ENCODE measurements at regions not wholly inside any gene's neighbourhood (a gene's known extent, or its start where the extent isn't known, plus 50 kb on each side); places are given as distances from the start of the nearest gene placed in this dataset.
"Not testable (repeated sequence)": the region's sequence is repeated elsewhere in the genome, so short reads cannot be mapped to it uniquely, and the experiment has no call there.

DNA sequence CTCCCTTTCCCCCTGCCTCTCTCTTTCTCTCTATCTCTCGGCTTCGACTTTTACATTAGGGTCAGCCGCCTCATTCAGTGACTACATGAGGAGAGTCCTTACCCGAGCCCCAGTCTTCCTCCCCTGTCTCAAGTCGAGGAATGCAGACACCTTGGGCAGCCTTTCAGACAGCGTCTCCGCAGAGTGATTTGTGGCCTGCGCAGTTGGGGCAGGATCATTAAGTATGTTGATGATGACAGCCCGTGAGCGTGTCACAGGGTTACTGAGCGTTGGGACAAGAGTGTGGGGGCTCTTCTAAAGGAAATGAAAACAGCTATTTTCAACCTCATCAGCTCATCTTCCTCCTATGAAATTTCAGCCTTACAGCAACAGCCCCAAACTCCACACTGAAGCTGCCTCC is 312.1 kb upstream of the GATB start:
- Mint-ChIP-seq H3K9me3 (ENCODE audit: low read depth) (peaks cover 3% of the 10 kb centered on the region), H3K4me1 (peaks cover 37% of the 10 kb centered on the region), H3K27ac (no peak overlapping the region), H3K4me3 (no peak overlapping the region), H3K36me3 (ENCODE audit: low read depth) (no peaks in the 10 kb centered on the region), H3K27me3 (no peaks in the 10 kb centered on the region)
- CTCF ChIA-PET, result interaction anchor here (0.6 to 0.7 kb wide), 2 partner anchors 28 to 331 kb away, joined by 3 to 4 read pairs; no protein-coding TSS in a partner anchor
- intact Hi-C loops (cut with DNase I, micrococcal nuclease), result no loop called here
- no peak for ATAC-seq
- no peak for DNase-seq
- POLR2A ChIA-PET, result no interaction called here

DNA sequence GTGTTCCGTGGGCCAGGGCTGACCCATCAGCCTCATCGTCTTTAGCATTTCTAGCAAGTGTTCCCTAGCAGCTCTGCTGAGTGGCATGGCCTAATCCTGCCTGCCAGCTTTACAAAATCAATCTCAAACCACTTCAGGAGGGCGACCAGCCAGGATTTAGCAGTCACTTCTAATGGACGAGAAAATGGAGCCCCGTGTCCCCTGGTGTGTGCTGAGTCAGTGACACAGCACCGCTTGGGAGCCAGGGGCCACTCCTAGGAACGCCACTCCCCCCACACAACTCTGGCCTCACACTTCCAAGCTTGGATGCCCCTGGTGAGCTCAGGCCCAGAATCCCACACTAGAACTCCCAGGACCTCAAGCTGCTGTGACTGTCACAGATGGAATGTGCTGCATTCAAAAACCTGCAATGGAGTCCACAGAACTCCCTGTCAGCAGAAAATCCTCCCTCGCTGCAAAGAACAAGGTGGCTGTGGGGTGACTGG is 311.2 kb upstream of the GATB start:
- peaks cover under 1% of the 10 kb centered on the region for H3K9me3 Mint-ChIP-seq (ENCODE audit: low read depth)
- no peak overlapping the region for H3K27ac Mint-ChIP-seq
- intact Hi-C loops (cut with DNase I, micrococcal nuclease), result no loop called here
- H3K4me3 Mint-ChIP-seq, result no peak overlapping the region
- CTCF ChIA-PET, result no interaction called here
- H3K4me1 Mint-ChIP-seq, result peaks cover 37% of the 10 kb centered on the region
- ATAC-seq (no peak), DNase-seq (no peak)
- no peaks in the 10 kb centered on the region for H3K27me3 Mint-ChIP-seq
- POLR2A ChIA-PET, result no interaction called here
- no peaks in the 10 kb centered on the region for H3K36me3 Mint-ChIP-seq (ENCODE audit: low read depth)

DNA sequence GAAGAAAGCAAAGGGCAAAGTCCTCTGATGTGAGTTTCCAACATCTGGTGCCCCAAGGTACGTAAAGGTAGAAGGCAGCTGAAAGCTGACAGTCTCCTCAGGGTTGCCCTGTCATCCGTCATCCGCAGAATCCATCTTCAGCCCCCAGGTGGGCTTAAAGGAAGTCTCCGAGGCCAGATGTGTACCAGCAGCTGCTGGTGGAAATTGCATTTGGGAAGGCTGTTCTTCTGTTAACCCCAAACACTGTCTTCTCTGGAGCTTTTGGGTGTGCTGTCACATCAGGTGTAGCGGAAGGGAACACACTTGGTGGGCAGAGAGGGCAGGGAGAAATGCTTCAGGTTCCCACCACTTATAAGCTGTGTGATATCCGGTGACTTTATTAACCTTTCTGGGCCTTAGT is 310.0 kb upstream of the GATB start:
- ChIA-PET CTCF (interaction anchor here (0.6 kb wide), 1 partner anchor 158 kb away, joined by 3 read pairs; no protein-coding TSS in a partner anchor), POLR2A (no interaction called here)
- Mint-ChIP-seq H3K9me3 (ENCODE audit: low read depth) (no peaks in the 10 kb centered on the region), H3K27me3 (no peaks in the 10 kb centered on the region), H3K4me1 (peaks cover 37% of the 10 kb centered on the region), H3K4me3 (no peak overlapping the region), H3K27ac (no peak overlapping the region), H3K36me3 (ENCODE audit: low read depth) (no peaks in the 10 kb centered on the region)
- intact Hi-C loops (cut with DNase I, micrococcal nuclease), result no loop called here
- no peak for ATAC-seq
- DNase-seq, result no peak

DNA sequence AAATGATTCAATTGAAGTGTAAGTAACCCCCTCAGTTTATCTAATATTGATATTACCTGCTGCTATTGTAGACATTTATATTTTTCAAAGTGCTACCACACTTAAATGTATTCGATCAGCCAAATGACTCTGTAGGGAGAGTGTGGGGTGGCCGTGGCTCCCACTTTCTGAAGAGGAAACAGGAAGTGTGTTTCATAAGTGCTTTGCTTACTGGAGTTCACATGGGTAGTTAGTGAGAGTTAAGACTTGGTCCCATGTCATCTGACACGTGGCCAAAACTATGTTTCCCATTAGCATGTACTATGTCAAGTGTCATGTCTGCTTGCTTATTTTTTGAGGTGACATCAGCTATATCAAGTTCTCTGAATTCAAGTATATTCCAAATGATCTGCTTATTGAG is 308.1 kb upstream of the GATB start:
- intact Hi-C loops (cut with DNase I, micrococcal nuclease), result no loop called here

DNA sequence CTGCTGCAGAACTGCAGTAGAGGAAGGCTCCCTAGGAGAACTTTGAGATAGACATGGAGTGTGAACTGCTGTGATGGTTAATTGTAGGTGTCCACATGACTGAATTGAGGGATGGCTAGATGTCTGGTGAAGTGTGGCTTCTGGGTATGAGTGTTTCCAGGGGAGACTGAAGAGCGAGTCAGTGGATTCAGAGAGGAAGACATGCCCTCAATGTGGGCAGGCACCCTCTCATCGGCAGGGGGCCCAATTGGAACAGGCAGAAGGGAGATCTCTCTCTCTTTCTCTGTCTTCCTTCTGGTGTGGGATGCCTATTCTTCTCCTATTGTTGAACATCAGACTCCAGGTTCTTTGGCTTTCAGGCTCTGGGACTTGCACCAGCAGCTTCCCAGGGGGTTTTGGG is 304.7 kb upstream of the GATB start:
- ChIA-PET CTCF (interaction anchor here (0.6 kb wide), 1 partner anchor 92 kb away, joined by 3 read pairs; no protein-coding TSS in a partner anchor), POLR2A (no interaction called here)
- H3K4me3 Mint-ChIP-seq, result no peak overlapping the region
- H3K4me1 Mint-ChIP-seq, result peaks cover 40% of the 10 kb centered on the region
- intact Hi-C loops (cut with DNase I, micrococcal nuclease), result no loop called here
- no peaks in the 10 kb centered on the region for H3K36me3 Mint-ChIP-seq (ENCODE audit: low read depth)
- DNase-seq (peak; percentile 35), ATAC-seq (peak; percentile 77)
- H3K27me3 Mint-ChIP-seq, result no peaks in the 10 kb centered on the region
- H3K9me3 Mint-ChIP-seq (ENCODE audit: low read depth), result no peaks in the 10 kb centered on the region
- no peak overlapping the region for H3K27ac Mint-ChIP-seq

More for the DNA sequence above, 308.1 kb upstream of the GATB start:
- no peak overlapping the region for H3K27ac Mint-ChIP-seq
- POLR2A ChIA-PET, result no interaction called here
- DNase-seq (no peak), ATAC-seq (no peak)
- no peaks in the 10 kb centered on the region for H3K27me3 Mint-ChIP-seq
- H3K4me3 Mint-ChIP-seq, result no peak overlapping the region
- no peaks in the 10 kb centered on the region for H3K9me3 Mint-ChIP-seq (ENCODE audit: low read depth)
- peaks cover 38% of the 10 kb centered on the region for H3K4me1 Mint-ChIP-seq
- CTCF ChIA-PET, result no interaction called here
- no peaks in the 10 kb centered on the region for H3K36me3 Mint-ChIP-seq (ENCODE audit: low read depth)

DNA sequence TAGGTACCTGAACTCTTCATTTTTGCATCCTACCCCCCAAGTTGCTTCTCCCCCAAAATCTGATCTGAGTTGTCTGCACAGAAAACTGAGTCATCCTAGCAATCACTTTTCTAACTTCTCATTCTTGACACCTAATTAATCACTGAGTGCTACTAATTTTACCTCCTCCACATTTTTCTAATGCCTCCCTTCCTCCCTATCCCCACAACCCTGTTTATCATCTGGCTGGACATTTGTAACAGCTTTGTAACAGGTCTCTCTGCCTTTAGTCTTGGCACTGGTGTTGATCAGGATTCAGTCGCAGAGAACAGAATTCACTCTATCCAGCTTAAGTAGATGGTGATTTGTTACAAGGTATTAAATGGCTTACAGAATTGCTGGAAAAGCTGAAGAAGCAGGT is 303.9 kb upstream of the GATB start:
- Mint-ChIP-seq H3K9me3 (ENCODE audit: low read depth) (no peaks in the 10 kb centered on the region), H3K27me3 (no peaks in the 10 kb centered on the region), H3K4me1 (peaks cover 40% of the 10 kb centered on the region), H3K27ac (no peak overlapping the region), H3K4me3 (no peak overlapping the region), H3K36me3 (ENCODE audit: low read depth) (no peaks in the 10 kb centered on the region)
- DNase-seq (no peak), ATAC-seq (no peak)
- CTCF ChIA-PET, result interaction anchor here (0.6 to 0.7 kb wide), 2 partner anchors 67 to 93 kb away, joined by 3 read pairs; no protein-coding TSS in a partner anchor
- intact Hi-C loops (cut with DNase I, micrococcal nuclease), result no loop called here
- POLR2A ChIA-PET, result no interaction called here

DNA sequence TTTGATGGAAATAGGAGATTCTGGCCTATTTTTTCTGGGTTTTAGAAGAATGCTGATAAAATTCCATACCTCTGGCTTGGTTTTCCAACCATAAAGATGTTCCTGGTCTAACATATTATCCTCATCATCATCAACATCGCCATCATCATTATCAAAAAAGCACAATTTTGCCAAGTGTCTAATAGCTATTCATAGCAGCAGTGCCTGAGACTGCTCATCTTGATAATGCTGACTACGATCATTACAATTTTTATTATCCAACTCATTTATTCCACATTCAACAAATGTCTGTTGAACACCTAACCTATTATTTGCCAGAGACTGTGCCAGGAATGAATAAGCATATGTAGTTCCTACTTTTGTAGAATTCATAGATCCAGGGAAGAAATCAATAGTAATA is 303.5 kb upstream of the GATB start:
- no peaks in the 10 kb centered on the region for H3K27me3 Mint-ChIP-seq
- H3K4me3 Mint-ChIP-seq, result no peak overlapping the region
- no peaks in the 10 kb centered on the region for H3K9me3 Mint-ChIP-seq (ENCODE audit: low read depth)
- peaks cover 38% of the 10 kb centered on the region for H3K4me1 Mint-ChIP-seq
- intact Hi-C loops (cut with DNase I, micrococcal nuclease), result no loop called here
- H3K36me3 Mint-ChIP-seq (ENCODE audit: low read depth), result no peaks in the 10 kb centered on the region
- ATAC-seq (no peak), DNase-seq (no peak)
- ChIA-PET POLR2A (no interaction called here), CTCF (interaction anchor here (0.7 kb wide), 1 partner anchor 68 kb away, joined by 3 read pairs; no protein-coding TSS in a partner anchor)
- H3K27ac Mint-ChIP-seq, result no peak overlapping the region

DNA sequence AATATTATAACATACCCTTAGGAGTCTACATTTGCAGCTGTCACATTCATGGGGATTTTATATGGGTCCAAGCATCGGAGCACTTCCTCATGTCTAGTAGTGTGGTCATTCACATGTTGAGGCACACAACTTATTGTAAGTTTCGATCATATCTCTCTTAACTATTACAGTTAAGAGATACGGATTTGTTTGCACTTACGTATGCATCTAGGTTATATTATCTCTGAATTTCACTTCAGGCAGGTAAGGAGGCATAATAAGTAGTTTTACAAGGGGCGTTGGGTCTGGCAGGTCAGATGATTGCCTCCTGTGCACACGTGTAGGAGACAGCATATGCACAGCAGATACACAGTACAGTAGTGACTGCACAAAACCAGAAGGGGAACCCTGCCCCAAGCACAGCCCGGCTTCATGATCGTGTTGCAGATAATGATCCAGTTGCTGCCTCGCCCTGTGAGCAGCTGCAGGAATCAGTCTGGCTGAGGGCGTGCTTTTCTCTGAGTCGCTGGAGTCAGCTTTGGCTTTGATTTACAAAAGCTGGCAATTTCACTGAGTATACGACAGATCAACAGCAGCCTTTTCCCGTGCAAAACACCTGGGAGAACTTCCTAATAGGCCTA is 302.9 kb upstream of the GATB start:
- Mint-ChIP-seq H3K27me3 (no peaks in the 10 kb centered on the region), H3K27ac (no peak overlapping the region), H3K9me3 (ENCODE audit: low read depth) (no peaks in the 10 kb centered on the region), H3K4me3 (no peak overlapping the region), H3K36me3 (ENCODE audit: low read depth) (no peaks in the 10 kb centered on the region), H3K4me1 (peaks cover 33% of the 10 kb centered on the region)
- intact Hi-C loops (cut with DNase I, micrococcal nuclease), result no loop called here
- peak; percentile 86 for ATAC-seq
- CTCF ChIA-PET, result no interaction called here
- peak; percentile 51 for DNase-seq
- POLR2A ChIA-PET, result no interaction called here

DNA sequence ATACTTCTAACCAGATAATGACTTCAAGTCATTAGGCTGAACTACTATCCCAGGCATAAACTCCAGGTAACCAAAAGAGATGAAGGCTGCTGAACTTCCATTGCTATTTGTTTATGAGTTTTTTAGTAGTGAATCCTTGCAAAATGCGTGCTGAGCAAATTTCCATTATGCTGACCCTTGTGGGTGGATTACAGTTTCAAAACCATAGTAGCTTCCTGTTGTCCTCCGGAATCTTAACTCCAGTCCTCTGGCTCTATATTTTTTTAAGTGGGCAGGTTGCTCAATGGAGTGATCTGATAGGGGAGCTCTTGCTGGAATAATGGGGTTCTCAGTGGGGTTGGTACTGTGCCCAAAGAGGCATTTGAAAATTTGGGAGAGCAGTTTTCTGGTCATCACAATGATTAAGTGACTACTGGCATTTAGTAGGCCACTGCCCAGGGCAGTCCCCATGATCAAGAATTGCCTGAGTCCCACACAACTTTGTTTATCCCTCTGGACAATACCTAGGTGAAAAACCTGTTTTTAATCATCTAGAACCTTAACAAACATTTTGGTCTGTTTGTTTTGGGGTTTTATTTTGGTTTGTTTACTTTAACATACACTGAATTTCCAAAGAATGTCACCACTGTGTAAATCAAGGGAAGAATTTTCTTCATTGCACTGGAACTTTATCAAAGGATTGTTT is 302.3 kb upstream of the GATB start:
- no peak overlapping the region for H3K27ac Mint-ChIP-seq
- ChIA-PET CTCF (no interaction called here), POLR2A (no interaction called here)
- peaks cover under 1% of the 10 kb centered on the region for H3K9me3 Mint-ChIP-seq (ENCODE audit: low read depth)
- H3K27me3 Mint-ChIP-seq, result no peaks in the 10 kb centered on the region
- peaks cover 1% of the 10 kb centered on the region for H3K36me3 Mint-ChIP-seq (ENCODE audit: low read depth)
- intact Hi-C loops (cut with DNase I, micrococcal nuclease), result no loop called here
- DNase-seq, result no peak
- H3K4me1 Mint-ChIP-seq, result peaks cover 27% of the 10 kb centered on the region
- no peak for ATAC-seq
- H3K4me3 Mint-ChIP-seq, result no peak overlapping the region

DNA sequence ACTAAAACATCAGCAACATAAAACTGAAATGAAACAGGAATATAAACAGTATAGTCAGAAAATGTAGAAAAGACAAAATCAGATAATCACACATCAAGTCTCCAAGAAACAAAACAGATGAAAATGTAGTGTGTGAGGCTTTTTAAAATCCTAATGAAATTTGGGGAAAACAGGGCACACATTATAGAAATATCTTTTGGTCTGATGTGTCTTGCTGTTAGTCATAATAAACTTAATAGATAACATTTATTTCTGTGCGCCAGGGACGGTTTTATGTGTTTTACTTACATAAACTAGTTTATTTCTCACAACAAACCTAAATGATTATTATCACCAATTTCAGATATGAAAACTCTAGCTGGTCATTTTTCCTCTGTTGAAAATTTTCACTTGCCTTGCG is 293.9 kb upstream of the GATB start:
- DNase-seq (no peak), ATAC-seq (no peak)
- peaks cover 6% of the 10 kb centered on the region for H3K9me3 Mint-ChIP-seq (ENCODE audit: low read depth)
- H3K4me3 Mint-ChIP-seq, result no peak overlapping the region
- H3K36me3 Mint-ChIP-seq (ENCODE audit: low read depth), result peaks cover 4% of the 10 kb centered on the region
- H3K27me3 Mint-ChIP-seq, result no peaks in the 10 kb centered on the region
- CTCF ChIA-PET, result no interaction called here
- H3K4me1 Mint-ChIP-seq, result peaks cover 19% of the 10 kb centered on the region
- intact Hi-C loops (cut with DNase I, micrococcal nuclease), result no loop called here
- POLR2A ChIA-PET, result no interaction called here
- no peak overlapping the region for H3K27ac Mint-ChIP-seq

DNA sequence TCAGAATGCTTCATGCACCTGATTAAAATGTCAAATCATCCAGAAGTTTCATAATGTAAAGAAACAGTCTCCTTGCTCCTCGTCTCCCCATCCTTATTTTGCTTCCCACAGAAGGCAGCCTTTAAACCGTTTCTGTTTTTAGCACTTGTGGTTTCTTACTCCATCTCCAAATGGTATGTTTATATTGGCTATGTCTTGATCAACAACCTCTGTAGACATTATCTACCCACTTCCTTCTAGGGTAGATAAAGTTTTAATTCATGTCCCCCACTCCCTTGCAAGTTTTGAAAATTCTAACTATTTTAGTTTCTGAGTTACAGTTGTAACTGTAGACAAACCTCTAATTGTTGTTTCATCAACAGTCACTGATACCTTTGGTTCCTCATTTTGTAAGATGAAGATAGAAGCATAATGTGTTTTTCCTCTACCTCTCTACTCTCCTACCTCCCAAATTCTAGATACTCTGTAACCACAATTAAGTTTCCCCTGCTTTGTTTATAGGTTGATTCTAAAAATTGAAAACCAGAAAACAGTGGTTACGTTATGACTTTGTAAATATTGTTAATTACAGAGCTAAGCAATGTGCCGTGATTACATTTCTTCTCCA is 291.7 kb upstream of the GATB start:
- no peak overlapping the region for H3K27ac Mint-ChIP-seq
- intact Hi-C loops (cut with DNase I, micrococcal nuclease), result no loop called here

DNA sequence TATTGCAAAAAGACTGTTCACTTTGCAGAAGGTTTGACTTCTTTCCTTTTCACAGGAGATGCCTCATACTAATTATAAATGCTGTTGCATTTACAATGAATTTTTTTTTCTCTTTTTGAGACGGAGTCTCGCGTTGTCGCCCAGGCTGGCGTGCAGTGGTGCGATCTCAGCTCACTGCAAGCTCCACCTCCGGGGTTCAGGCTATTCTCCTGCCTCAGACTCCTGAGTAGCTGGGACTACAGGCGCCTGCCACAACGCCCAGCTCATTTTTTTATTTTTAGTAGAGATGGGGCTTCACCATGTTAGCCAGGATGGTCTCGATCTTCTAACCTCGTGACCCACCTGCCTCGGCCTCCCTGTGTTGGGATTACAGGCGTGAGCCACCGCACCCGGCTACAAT is 290.5 kb upstream of the GATB start:
- DNase-seq; H3K4me3 Mint-ChIP-seq; H3K9me3 Mint-ChIP-seq (ENCODE audit: low read depth); CTCF ChIA-PET; H3K36me3 Mint-ChIP-seq (ENCODE audit: low read depth); intact Hi-C loops (cut with DNase I, micrococcal nuclease); H3K27me3 Mint-ChIP-seq; ATAC-seq; H3K27ac Mint-ChIP-seq: not testable (repeated sequence)
- peaks cover 19% of the 10 kb centered on the region for H3K4me1 Mint-ChIP-seq
- POLR2A ChIA-PET, result interaction anchor here (0.7 kb wide), 1 partner anchor 136 kb away, joined by 3 read pairs; no protein-coding TSS in a partner anchor

More for the DNA sequence above, 291.7 kb upstream of the GATB start:
- peaks cover 2% of the 10 kb centered on the region for H3K9me3 Mint-ChIP-seq (ENCODE audit: low read depth)
- DNase-seq (no peak), ATAC-seq (no peak)
- H3K4me3 Mint-ChIP-seq, result no peak overlapping the region
- peaks cover 19% of the 10 kb centered on the region for H3K4me1 Mint-ChIP-seq
- ChIA-PET POLR2A (no interaction called here), CTCF (no interaction called here)
- H3K36me3 Mint-ChIP-seq (ENCODE audit: low read depth), result no peaks in the 10 kb centered on the region
- no peaks in the 10 kb centered on the region for H3K27me3 Mint-ChIP-seq

Data from activated CD4-positive, alpha-beta T cell treated with anti-CD3 and anti-CD28 coated beads for 36 hours (primary cell).